ENCODE measurements at regions not wholly inside any gene's neighbourhood (a gene's known extent, or its start where the extent isn't known, plus 50 kb on each side); places are given as distances from the start of the nearest gene placed in this dataset.

GRCh38 chr6:119891644-119892043, 542.1 kb upstream of the MAN1A1 start:
- H3K4me3 Mint-ChIP-seq, result no peak overlapping the region
- no peak overlapping the region for H3K27ac Mint-ChIP-seq
- H3K36me3 Mint-ChIP-seq (ENCODE audit: low read depth), result no peaks in the 10 kb centered on the region
- no peak for ATAC-seq (ENCODE audit: low read depth)
- intact Hi-C loops (cut with micrococcal nuclease), result no loop called here
- H3K4me1 Mint-ChIP-seq, result no peaks in the 10 kb centered on the region
- no peaks in the 10 kb centered on the region for H3K9me3 Mint-ChIP-seq
- H3K27me3 Mint-ChIP-seq, result no peaks in the 10 kb centered on the region
- ChIA-PET POLR2A (no interaction called here), CTCF (no interaction called here)
- no peak for DNase-seq
- TF ChIP-seq, protein P1, sequence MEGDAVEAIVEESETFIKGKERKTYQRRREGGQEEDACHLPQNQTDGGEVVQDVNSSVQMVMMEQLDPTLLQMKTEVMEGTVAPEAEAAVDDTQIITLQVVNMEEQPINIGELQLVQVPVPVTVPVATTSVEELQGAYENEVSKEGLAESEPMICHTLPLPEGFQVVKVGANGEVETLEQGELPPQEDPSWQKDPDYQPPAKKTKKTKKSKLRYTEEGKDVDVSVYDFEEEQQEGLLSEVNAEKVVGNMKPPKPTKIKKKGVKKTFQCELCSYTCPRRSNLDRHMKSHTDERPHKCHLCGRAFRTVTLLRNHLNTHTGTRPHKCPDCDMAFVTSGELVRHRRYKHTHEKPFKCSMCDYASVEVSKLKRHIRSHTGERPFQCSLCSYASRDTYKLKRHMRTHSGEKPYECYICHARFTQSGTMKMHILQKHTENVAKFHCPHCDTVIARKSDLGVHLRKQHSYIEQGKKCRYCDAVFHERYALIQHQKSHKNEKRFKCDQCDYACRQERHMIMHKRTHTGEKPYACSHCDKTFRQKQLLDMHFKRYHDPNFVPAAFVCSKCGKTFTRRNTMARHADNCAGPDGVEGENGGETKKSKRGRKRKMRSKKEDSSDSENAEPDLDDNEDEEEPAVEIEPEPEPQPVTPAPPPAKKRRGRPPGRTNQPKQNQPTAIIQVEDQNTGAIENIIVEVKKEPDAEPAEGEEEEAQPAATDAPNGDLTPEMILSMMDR (IDR thresholded peaks at IDR 0.05), result no peak

GRCh38 chr6:119891206-119891605, 541.6 kb upstream of the MAN1A1 start:
- no peaks in the 10 kb centered on the region for H3K27me3 Mint-ChIP-seq
- POLR2A ChIA-PET, result no interaction called here
- intact Hi-C loops (cut with micrococcal nuclease), result no loop called here
- CTCF ChIA-PET, result no interaction called here
- TF ChIP-seq, protein P1 (IDR thresholded peaks at IDR 0.05), result no peak
- no peaks in the 10 kb centered on the region for H3K36me3 Mint-ChIP-seq (ENCODE audit: low read depth)
- H3K4me1 Mint-ChIP-seq, result no peaks in the 10 kb centered on the region
- H3K27ac Mint-ChIP-seq, result no peak overlapping the region
- H3K9me3 Mint-ChIP-seq, result no peaks in the 10 kb centered on the region
- H3K4me3 Mint-ChIP-seq, result no peak overlapping the region
- no peak for ATAC-seq (ENCODE audit: low read depth)
- no peak for DNase-seq

DNA sequence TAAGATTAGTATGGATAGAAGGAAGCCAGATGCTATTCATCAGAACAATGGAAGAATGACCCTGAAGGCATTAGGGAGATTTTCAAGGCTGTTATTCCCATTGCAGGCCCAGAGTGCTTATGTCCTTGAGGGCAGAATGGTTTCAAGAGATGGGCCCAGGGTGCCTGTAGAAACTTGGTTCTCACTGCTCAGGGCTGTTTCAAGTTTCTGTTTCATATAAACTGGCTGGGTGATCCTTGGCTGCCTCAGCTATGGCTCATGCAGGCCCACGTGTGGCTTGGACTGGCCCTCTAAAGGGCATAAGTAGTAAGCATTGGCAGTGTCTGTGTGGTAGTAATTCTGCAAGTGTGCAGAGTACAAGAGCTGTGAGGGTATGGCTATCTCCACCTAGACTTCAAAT, 540.9 kb upstream of the MAN1A1 start:
- Mint-ChIP-seq H3K27me3 (no peaks in the 10 kb centered on the region), H3K27ac (no peak overlapping the region), H3K4me1 (no peaks in the 10 kb centered on the region), H3K36me3 (ENCODE audit: low read depth) (no peaks in the 10 kb centered on the region), H3K4me3 (no peak overlapping the region), H3K9me3 (no peaks in the 10 kb centered on the region)
- DNase-seq (no peak), ATAC-seq (ENCODE audit: low read depth) (no peak)
- POLR2A ChIA-PET, result no interaction called here
- TF ChIP-seq, protein P1 (IDR thresholded peaks at IDR 0.05), result no peak
- intact Hi-C loops (cut with micrococcal nuclease), result no loop called here
- CTCF ChIA-PET, result no interaction called here

DNA sequence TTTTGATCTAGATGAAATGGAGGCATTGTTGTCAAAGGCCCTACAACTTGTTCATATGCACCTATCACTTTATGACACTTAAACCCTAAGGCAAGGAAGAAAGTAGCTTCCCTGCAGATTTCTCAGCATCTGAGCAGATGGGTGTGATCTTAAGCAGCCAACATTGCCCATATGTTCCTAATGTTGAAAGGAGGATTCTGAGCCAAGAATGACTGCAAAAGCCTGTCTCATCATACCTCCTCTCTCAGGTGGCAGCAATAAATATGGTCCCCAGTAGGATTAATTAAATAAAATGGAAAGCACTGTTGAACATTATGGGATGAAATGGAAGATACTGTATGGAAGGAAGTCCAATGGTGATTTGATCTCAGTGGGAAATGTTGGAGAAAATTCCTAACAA, 538.1 kb upstream of the MAN1A1 start:
- ChIA-PET CTCF (no interaction called here), POLR2A (no interaction called here)
- Mint-ChIP-seq H3K27me3 (no peaks in the 10 kb centered on the region), H3K36me3 (ENCODE audit: low read depth) (no peaks in the 10 kb centered on the region), H3K9me3 (no peaks in the 10 kb centered on the region), H3K4me3 (no peak overlapping the region), H3K4me1 (no peaks in the 10 kb centered on the region), H3K27ac (no peak overlapping the region)
- intact Hi-C loops (cut with micrococcal nuclease), result no loop called here
- DNase-seq, result no peak
- TF ChIP-seq, protein P1 (IDR thresholded peaks at IDR 0.05), result no peak
- ATAC-seq (ENCODE audit: low read depth), result no peak

GRCh38 chr6:119881416-119881815, 531.9 kb upstream of the MAN1A1 start:
- DNase-seq (no peak), ATAC-seq (ENCODE audit: low read depth) (no peak)
- Mint-ChIP-seq H3K36me3 (ENCODE audit: low read depth) (no peaks in the 10 kb centered on the region), H3K27ac (no peak overlapping the region), H3K4me3 (no peak overlapping the region), H3K9me3 (no peaks in the 10 kb centered on the region), H3K4me1 (no peaks in the 10 kb centered on the region), H3K27me3 (no peaks in the 10 kb centered on the region)
- CTCF ChIA-PET, result no interaction called here
- intact Hi-C loops (cut with micrococcal nuclease), result no loop called here
- POLR2A ChIA-PET, result no interaction called here
- TF ChIP-seq, protein P1 (IDR thresholded peaks at IDR 0.05), result no peak
